HL-60/S4 (cell line): ENCODE measurements at regions not wholly inside any gene's neighbourhood (a gene's known extent, or its start where the extent isn't known, plus 50 kb on each side); places are given as distances from the start of the nearest gene placed in this dataset.

Experiments used
- in situ Hi-C: fragments of 300-500 bp; cut with MboI; formaldehyde crosslinking; loops from 2 replicates; pipeline ENCODE4 v1.14.3; 2022; ENCODE audit warnings: low sequenced_read_pairs

- in situ Hi-C loops, result no loop called here
Measured at GRCh38 chr11:80082406-80082805, 641.6 kb upstream of the TENM4 start.

GRCh38 chr11:80077113-80077512 lies 636.3 kb upstream of the TENM4 start:
- in situ Hi-C loops, result no loop called here

GRCh38 chr11:80074837-80075236 lies 634.0 kb upstream of the TENM4 start:
- in situ Hi-C loops, result no loop called here

DNA sequence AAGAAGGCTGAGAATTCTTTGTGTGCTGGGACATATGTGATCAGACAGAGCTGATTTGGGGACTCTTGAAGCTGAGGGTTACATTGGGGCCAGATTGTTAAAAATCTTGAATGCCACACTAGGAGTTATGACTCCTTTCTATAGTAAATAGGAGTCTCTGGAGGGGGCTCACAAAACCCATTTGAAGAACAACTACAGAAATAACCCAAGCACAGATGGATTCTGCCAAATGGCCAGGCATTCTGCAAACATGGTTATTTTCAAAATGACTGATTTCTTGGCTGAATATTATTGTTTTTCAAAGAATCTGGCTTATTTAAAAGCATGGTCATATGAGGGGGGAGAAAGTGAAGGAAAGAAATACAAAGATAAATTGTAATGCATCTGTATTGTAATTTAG lies 625.5 kb upstream of the TENM4 start:
- in situ Hi-C loops, result no loop called here

DNA sequence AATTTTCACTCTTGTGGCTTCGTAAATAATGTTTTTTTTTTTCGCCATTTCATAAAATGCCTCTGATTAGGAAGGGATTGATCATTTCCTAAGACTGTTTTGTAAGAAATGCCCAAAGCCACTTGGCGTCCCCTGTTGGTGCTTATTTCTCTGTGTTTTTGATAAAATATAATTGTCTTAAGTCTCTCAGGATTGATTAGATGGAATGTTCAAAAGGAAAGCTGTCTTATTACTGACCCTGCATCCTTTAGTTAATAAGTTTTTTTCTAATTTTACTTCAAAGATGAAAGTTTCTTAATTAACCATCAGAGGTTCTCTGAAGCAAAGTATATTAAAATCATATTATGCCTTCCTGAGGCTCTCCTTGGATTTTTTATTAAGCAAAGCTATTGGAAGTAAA lies 624.3 kb upstream of the TENM4 start:
- in situ Hi-C loops, result no loop called here

DNA sequence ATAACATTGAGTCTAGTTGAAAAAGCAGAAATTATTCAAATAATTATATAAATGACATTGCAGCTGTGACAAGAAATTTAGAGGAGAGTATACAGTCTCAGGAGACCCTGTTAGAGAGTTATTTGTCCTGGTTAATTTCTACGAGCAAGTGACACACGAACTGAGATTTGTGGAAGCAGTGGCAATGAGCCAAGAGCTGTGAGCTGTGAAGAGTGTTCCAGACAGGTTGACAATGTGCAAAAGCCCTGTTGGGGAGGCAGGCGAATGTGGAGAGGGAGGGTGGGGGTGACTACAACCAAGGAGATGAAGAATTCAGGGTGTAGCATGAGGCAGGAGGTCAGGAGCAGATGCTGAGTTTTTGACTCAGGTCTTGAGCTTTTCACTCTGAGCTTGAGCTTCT lies 620.2 kb upstream of the TENM4 start:
- in situ Hi-C loops, result no loop called here

- in situ Hi-C loops, result no loop called here
Measured at GRCh38 chr11:80054582-80055165, 613.8 kb upstream of the TENM4 start.

- in situ Hi-C loops, result no loop called here
Measured at GRCh38 chr11:80048513-80048912, 607.7 kb upstream of the TENM4 start.

DNA sequence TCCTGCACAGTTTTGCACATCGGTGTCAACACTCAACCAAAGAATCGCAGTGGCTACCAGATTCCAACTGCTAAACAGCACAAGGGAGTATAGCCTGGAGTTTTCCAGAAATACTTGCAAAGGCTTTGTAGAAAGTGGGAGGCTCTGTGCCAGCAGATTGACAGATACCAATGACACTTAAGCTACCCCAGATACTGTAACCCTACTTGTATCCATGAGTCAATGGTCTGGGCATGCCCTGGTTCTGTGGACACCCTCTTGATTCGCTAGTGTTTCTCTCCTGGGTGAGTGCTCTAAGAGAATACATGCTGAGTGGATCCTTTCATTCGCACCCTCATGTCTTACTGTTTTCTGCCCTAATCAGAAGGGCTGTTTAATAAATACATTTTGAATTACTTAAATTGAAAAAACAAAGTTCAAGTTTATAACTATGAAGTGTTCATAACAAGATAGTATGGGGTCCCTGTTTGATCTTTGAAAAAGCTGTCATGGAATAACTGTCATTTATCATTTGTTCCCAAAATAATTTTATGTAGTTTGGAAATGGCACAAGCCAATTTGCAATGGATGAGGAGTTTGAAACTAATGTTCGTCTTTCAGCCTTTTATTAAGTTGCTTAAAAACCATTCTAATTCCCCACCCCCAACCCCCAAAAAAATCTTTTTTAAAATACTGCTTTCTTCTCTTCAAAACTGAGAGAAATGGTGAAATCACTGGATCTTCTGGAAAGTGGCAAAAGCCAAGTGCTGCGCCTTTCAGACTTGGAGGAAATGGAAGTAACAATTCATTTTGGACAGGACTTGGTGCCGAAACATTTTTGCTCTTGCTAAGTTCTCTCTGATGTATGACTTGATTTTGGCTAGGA lies 600.5 kb upstream of the TENM4 start:
- in situ Hi-C loops, result no loop called here

- in situ Hi-C loops, result no loop called here
Measured at GRCh38 chr11:80034801-80035200, 594.0 kb upstream of the TENM4 start.

DNA sequence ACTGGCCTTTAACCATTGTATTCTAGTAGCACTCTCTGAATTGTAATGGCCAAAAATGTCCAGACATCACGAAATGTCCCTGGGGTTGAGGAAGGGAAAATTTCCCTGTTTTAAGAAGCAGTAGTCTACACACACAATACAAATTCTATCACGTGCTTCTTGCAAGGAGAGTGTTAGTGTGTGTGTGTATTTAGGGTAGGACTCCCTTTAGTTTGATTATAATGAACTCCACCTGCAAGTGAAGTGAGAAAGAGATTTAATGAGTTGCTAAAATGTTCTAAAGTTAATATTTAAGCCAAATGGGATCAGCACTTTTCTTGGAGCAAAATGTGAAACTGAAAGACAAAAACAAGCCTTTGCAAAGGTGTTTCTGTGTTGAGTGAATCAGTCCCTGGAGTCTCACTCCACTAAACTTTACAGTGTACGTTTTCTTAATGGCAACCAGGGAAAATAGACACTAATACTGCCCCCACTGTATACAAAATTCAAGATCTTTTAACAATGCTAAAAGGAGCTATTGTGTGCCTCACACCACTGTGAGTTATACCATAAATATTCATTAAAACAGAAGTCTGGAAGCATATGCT lies 590.3 kb upstream of the TENM4 start:
- in situ Hi-C loops, result no loop called here

- in situ Hi-C loops, result no loop called here
Measured at GRCh38 chr11:80028998-80029397, 588.2 kb upstream of the TENM4 start.

GRCh38 chr11:80024119-80024518 lies 583.3 kb upstream of the TENM4 start:
- in situ Hi-C loops, result no loop called here

- in situ Hi-C loops, result no loop called here
Measured at GRCh38 chr11:80023386-80023785, 582.6 kb upstream of the TENM4 start.

GRCh38 chr11:80010536-80010935 lies 569.7 kb upstream of the TENM4 start:
- in situ Hi-C loops, result no loop called here

- in situ Hi-C loops, result no loop called here
Measured at GRCh38 chr11:80009081-80009480, 568.3 kb upstream of the TENM4 start.

- in situ Hi-C loops, result no loop called here
Measured at GRCh38 chr11:80007616-80008015, 566.8 kb upstream of the TENM4 start.

GRCh38 chr11:79990141-79990540 lies 549.3 kb upstream of the TENM4 start:
- in situ Hi-C loops, result no loop called here

DNA sequence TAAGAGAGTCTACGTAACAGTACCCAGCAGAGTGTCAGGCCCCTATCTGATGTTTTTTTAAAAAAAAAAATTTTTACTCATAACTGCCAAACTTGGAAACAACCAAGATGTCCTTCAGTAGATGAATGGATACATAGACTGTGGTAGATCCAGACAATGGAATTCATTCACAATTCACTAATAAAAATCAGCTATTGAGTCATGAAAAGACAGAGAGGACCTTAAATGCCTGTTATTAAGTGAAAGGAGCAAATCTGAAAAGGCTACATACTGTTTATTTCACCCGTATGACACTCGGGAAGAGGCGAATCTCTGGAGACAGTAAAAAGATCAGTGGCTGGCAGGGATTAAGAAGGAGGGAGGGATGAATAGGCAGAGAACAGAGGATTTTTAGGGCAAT lies 541.4 kb upstream of the TENM4 start:
- in situ Hi-C loops, result no loop called here

DNA sequence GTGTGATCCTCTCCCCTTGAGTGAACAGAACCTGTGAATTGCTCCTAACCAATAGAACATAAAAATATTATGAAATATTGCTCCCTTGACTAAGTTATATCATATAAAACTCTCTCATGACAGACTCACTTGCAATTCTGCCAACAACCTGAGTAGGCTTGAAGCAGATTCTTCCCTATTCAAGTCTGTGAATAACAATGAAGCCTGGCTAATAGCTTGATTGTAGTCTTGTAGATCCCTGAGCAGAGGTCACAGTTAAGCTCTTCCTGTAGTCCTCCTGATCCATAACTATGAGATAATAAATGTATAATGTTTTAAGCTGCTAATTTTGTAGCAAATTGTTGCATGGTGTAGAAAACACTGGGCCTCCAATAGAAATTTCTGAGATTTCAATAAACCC lies 540.1 kb upstream of the TENM4 start:
- in situ Hi-C loops, result no loop called here

- in situ Hi-C loops, result no loop called here
Measured at GRCh38 chr11:79973721-79974617, 533.1 kb upstream of the TENM4 start.
